ENCODE measurements at regions not wholly inside any gene's neighbourhood (a gene's known extent, or its start where the extent isn't known, plus 50 kb on each side); places are given as distances from the start of the nearest gene placed in this dataset.

GRCh38 chr12:107967170-107967569 is 161.9 kb upstream of the WSCD2 start (continued):
- TF ChIP-seq NFYB (IDR thresholded peaks at IDR 0.05; ENCODE audit: extremely low read depth, insufficient read length) (peak; percentile 77), DPF2 (IDR thresholded peaks at IDR 0.05) (no peak), NR2C2 (CRISPR knock-in tag; IDR thresholded peaks at IDR 0.05) (no peak), NR2C2 (tag; IDR thresholded peaks at IDR 0.05) (peak; percentile 34; the same call in 1 of the 2 replicates)

- FAIRE-seq (no peak), ATAC-seq (no peak)
- H3K4me3 ChIP-seq, result no peak overlapping the region
- TF ChIP-seq TBL1XR1 (IDR thresholded peaks at IDR 0.05; ENCODE audit: low read length in 2 of 2), result no peak
- TF ChIP-seq LEF1 (IDR thresholded peaks at IDR 0.05), result no peak
- TF ChIP-seq FOXP1 (CRISPR knock-in tag; IDR thresholded peaks at IDR 0.05), result no peak
- no peak for TF ChIP-seq ZNF445 (CRISPR knock-in tag; IDR thresholded peaks at IDR 0.05; ENCODE audit: low read depth)
- no peak for TF ChIP-seq KAT8 (IDR thresholded peaks at IDR 0.05; ENCODE audit: low read depth)
- TF ChIP-seq TRIM28 (IDR thresholded peaks at IDR 0.05), result no peak
- peak; percentile 37; the same call in 1 of the 2 replicates for TF ChIP-seq ZNF24 (IDR thresholded peaks at IDR 0.05)
- no peak for TF ChIP-seq CGGBP1 (CRISPR knock-in tag; IDR thresholded peaks at IDR 0.05)
- TF ChIP-seq TAF9B (IDR thresholded peaks at IDR 0.05; ENCODE audit: partially characterized antibody), result no peak
- TF ChIP-seq RUNX1 (IDR thresholded peaks at IDR 0.05; ENCODE audit: low read depth), result no peak
- no peak for TF ChIP-seq PTRF (tag; IDR thresholded peaks at IDR 0.05)
- TF ChIP-seq CCAR2 (IDR thresholded peaks at IDR 0.05; ENCODE audit: low read depth, low read length), result no peak
- no peak for TF ChIP-seq ETS1 (conservative IDR thresholded peaks at IDR 0.05; ENCODE audit: control insufficient read depth, low read depth, low read length)
- TF ChIP-seq ARID1B (IDR thresholded peaks at IDR 0.05), result no peak
- TF ChIP-seq HNRNPH1 (optimal IDR thresholded peaks at IDR 0.05; ENCODE audit: low read depth, low read length), result no peak
- no peak for TF ChIP-seq MTA1 (IDR thresholded peaks at IDR 0.05; ENCODE audit: borderline replicate concordance)
- no peak for TF ChIP-seq ZNF184 (CRISPR knock-in tag; IDR thresholded peaks at IDR 0.05)
- no peak for TF ChIP-seq ESRRB (CRISPR knock-in tag; IDR thresholded peaks at IDR 0.05; ENCODE audit: borderline replicate concordance)
- TF ChIP-seq ZSCAN32 (CRISPR knock-in tag; IDR thresholded peaks at IDR 0.05), result no peak
- TF ChIP-seq, protein P1, sequence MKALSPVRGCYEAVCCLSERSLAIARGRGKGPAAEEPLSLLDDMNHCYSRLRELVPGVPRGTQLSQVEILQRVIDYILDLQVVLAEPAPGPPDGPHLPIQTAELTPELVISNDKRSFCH (CRISPR knock-in tag; IDR thresholded peaks at IDR 0.05), result no peak
- TF ChIP-seq, protein P1 (tag; IDR thresholded peaks at IDR 0.05), result no peak
Observed at GRCh38 chr12:107973950-107974349, 155.1 kb upstream of the WSCD2 start.

More at GRCh38 chr12:107973950-107974349, 155.1 kb upstream of the WSCD2 start:
- in situ Hi-C loops (cut with MboI), result no loop called here
- Histone ChIP-seq H3K27ac (ENCODE audit: extremely low read depth, low read depth, low read length) (no peak overlapping the region), H3K79me2 (ENCODE audit: control insufficient read depth, insufficient read depth, low read length) (no peaks in the 10 kb centered on the region), H3K9me3 (replicated peaks; ENCODE audit: control insufficient read depth, insufficient read depth, low read depth, low read length) (no peaks in the 10 kb centered on the region), H2AFZ (ENCODE audit: low read depth, low read length) (no peak overlapping the region), H4K20me1 (replicated peaks; ENCODE audit: control insufficient read depth, insufficient read depth, low read length) (no peaks in the 10 kb centered on the region), H3K4me2 (ENCODE audit: insufficient read depth, low read length) (no peak overlapping the region), H3K9ac (ENCODE audit: insufficient read depth in 1 of 2, low read depth in 2 of 2, low read length in 2 of 2) (no peak overlapping the region), H3K27me3 (ENCODE audit: control insufficient read depth in 2 of 2, insufficient read depth in 2 of 2, low read length in 2 of 2) (no peaks in the 10 kb centered on the region), H3K4me1 (replicated peaks in 1 of 2; ENCODE audit: control insufficient read depth in 2 of 2, insufficient read depth in 2 of 2, low read length in 2 of 2) (no peaks in the 10 kb centered on the region), H3K36me3 (ENCODE audit: control insufficient read depth, insufficient read depth, low read length) (no peaks in the 10 kb centered on the region), H3K9me1 (ENCODE audit: control insufficient read depth, insufficient read depth, low read length) (no peaks in the 10 kb centered on the region)
- DNase-seq (ENCODE audit: extremely low read depth in 1 of 4, low spot score in 3 of 4), result no peak
- POLR2A ChIA-PET, result no interaction called here
- CTCF ChIA-PET (ENCODE audit: low intra/inter-chr PET ratio), result no interaction called here
- no TSS peak for BruUV-seq (replicated peaks)
- intact Hi-C loops (cut with micrococcal nuclease), result no loop called here

All from K562 (cell line).